ENCODE measurements at regions not wholly inside any gene's neighbourhood (a gene's known extent, or its start where the extent isn't known, plus 50 kb on each side); places are given as distances from the start of the nearest gene placed in this dataset.

- no peak for TF ChIP-seq EZH2phosphoT487 (IDR thresholded peaks at IDR 0.05; ENCODE audit: low read length)
- no peak for TF ChIP-seq EZH2 (optimal IDR thresholded peaks at IDR 0.05; ENCODE audit: low read depth, low read length)
Observed at GRCh38 chr5:2183154-2184025, 300.7 kb upstream of the IRX4 start.
